ENCODE measurements at regions not wholly inside any gene's neighbourhood (a gene's known extent, or its start where the extent isn't known, plus 50 kb on each side); places are given as distances from the start of the nearest gene placed in this dataset.

DNA sequence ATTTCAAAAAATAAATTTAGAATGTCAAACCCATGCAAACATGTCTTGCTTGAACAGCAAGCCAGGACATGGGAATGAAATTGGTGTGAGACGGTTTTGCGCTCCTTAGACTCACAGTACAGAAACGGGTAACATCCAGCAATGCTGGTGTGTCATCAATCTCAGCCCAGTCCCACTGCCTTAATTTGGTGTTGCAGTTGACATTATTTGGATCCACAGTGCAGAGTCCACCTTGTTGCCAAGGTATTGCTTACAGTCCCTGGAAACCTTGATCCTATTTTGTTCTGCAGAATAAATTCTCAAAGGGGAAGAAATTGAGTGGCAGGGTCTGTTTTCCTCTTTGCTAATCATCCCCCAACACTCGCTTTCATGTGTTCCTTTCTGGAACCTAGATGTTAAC is 311.6 kb upstream of the MON1B start:
- TF ChIP-seq, protein P1, sequence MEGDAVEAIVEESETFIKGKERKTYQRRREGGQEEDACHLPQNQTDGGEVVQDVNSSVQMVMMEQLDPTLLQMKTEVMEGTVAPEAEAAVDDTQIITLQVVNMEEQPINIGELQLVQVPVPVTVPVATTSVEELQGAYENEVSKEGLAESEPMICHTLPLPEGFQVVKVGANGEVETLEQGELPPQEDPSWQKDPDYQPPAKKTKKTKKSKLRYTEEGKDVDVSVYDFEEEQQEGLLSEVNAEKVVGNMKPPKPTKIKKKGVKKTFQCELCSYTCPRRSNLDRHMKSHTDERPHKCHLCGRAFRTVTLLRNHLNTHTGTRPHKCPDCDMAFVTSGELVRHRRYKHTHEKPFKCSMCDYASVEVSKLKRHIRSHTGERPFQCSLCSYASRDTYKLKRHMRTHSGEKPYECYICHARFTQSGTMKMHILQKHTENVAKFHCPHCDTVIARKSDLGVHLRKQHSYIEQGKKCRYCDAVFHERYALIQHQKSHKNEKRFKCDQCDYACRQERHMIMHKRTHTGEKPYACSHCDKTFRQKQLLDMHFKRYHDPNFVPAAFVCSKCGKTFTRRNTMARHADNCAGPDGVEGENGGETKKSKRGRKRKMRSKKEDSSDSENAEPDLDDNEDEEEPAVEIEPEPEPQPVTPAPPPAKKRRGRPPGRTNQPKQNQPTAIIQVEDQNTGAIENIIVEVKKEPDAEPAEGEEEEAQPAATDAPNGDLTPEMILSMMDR (IDR thresholded peaks at IDR 0.05): no peak
- no peak for TF ChIP-seq POLR2A (IDR thresholded peaks at IDR 0.05)
